ENCODE measurements at regions not wholly inside any gene's neighbourhood (a gene's known extent, or its start where the extent isn't known, plus 50 kb on each side); places are given as distances from the start of the nearest gene placed in this dataset.
"Not testable (repeated sequence)": the region's sequence is repeated elsewhere in the genome, so short reads cannot be mapped to it uniquely, and the experiment has no call there.

GRCh38 chr20:60097285-60097684 is 139.1 kb downstream of the CDH26 start:
- no peak for DNase-seq (ENCODE audit: low spot score)

- no peak for DNase-seq (ENCODE audit: low spot score)
Measured at GRCh38 chr20:60100780-60101179, 142.6 kb downstream of the CDH26 start.

GRCh38 chr20:60101201-60101890 is 143.1 kb downstream of the CDH26 start:
- DNase-seq (ENCODE audit: low spot score), result no peak

GRCh38 chr20:60101891-60102281 is 143.7 kb downstream of the CDH26 start:
- DNase-seq (ENCODE audit: low spot score), result no peak

GRCh38 chr20:60102665-60103210 is 144.5 kb downstream of the CDH26 start:
- DNase-seq (ENCODE audit: low spot score), result no peak

- DNase-seq (ENCODE audit: low spot score), result no peak
Measured at GRCh38 chr20:60104993-60105803, 147.0 kb downstream of the CDH26 start.

- not testable (repeated sequence) for DNase-seq (ENCODE audit: low spot score)
Measured at GRCh38 chr20:60106186-60106585, 148.0 kb downstream of the CDH26 start.

GRCh38 chr20:60107621-60108390 is 149.6 kb downstream of the CDH26 start:
- DNase-seq (ENCODE audit: low spot score), result no peak

GRCh38 chr20:60108397-60108796 is 150.2 kb downstream of the CDH26 start:
- DNase-seq (ENCODE audit: low spot score), result no peak

GRCh38 chr20:60113024-60113724 is 155.0 kb downstream of the CDH26 start:
- no peak for DNase-seq (ENCODE audit: low spot score)

GRCh38 chr20:60113771-60114170 is 155.5 kb downstream of the CDH26 start:
- DNase-seq (ENCODE audit: low spot score), result no peak

GRCh38 chr20:60115451-60115850 is 157.2 kb downstream of the CDH26 start:
- DNase-seq (ENCODE audit: low spot score), result no peak

- DNase-seq (ENCODE audit: low spot score), result no peak
Measured at GRCh38 chr20:60116128-60116909, 158.1 kb downstream of the CDH26 start.

- DNase-seq (ENCODE audit: low spot score), result no peak
Measured at GRCh38 chr20:60117065-60117464, 158.8 kb downstream of the CDH26 start.

- no peak for DNase-seq (ENCODE audit: low spot score)
Measured at GRCh38 chr20:60121903-60122302, 163.7 kb downstream of the CDH26 start.

- no peak for DNase-seq (ENCODE audit: low spot score)
Measured at GRCh38 chr20:60122671-60123070, 164.4 kb downstream of the CDH26 start.

- no peak for DNase-seq (ENCODE audit: low spot score)
Measured at GRCh38 chr20:60123096-60123495, 164.9 kb downstream of the CDH26 start.

- DNase-seq (ENCODE audit: low spot score), result no peak
Measured at GRCh38 chr20:60123652-60124051, 165.4 kb downstream of the CDH26 start.

- no peak for DNase-seq (ENCODE audit: low spot score)
Measured at GRCh38 chr20:60124776-60125381, 166.7 kb downstream of the CDH26 start.

- DNase-seq (ENCODE audit: low spot score), result no peak
Measured at GRCh38 chr20:60125513-60125912, 167.3 kb downstream of the CDH26 start.

GRCh38 chr20:60126975-60127374 is 168.8 kb downstream of the CDH26 start:
- DNase-seq (ENCODE audit: low spot score), result no peak
